H9 (cell line): ENCODE measurements at regions not wholly inside any gene's neighbourhood (a gene's known extent, or its start where the extent isn't known, plus 50 kb on each side); places are given as distances from the start of the nearest gene placed in this dataset.
A peak's percentile ranks its signal among the peaks of the same experiment; 100 is the strongest.

ENCODE experiments used
- DNase-seq: peaks from one replicate; pipeline ENCODE4 v3.0.0-alpha.2; 2017
- H2AFZ ChIP-seq: one replicate; pipeline ENCODE4 v1.6.1; 2013; ENCODE audit warnings: mild to moderate bottlenecking, low read length, control low read depth, moderate library complexity
- H2AK5ac ChIP-seq: 2 replicates; pipeline ENCODE4 v1.6.1; 2013; ENCODE audit warnings: low read length, control low read depth, mixed read lengths; ENCODE audit not compliant: insufficient read length
- H2BK120ac ChIP-seq: one replicate; pipeline ENCODE4 v1.6.1; 2013; ENCODE audit warnings: low read depth, mild to moderate bottlenecking, low read length, control low read depth, inconsistent platforms; ENCODE audit not compliant: poor library complexity, severe bottlenecking
- H2BK12ac ChIP-seq: 2 replicates; pipeline ENCODE4 v1.6.1; 2013; ENCODE audit warnings: low read length, control low read depth, mixed read lengths, low read depth; ENCODE audit not compliant: insufficient read length
- H2BK15ac ChIP-seq: 2 replicates; pipeline ENCODE4 v1.6.1; 2013; ENCODE audit warnings: low read depth, low read length, control low read depth
- H2BK20ac ChIP-seq: one replicate; pipeline ENCODE4 v1.6.1; 2013; ENCODE audit warnings: low read depth, mild to moderate bottlenecking, low read length, control low read depth, inconsistent platforms; ENCODE audit not compliant: poor library complexity, severe bottlenecking
- H2BK5ac ChIP-seq: 2 replicates; pipeline ENCODE4 v1.6.1; 2013; ENCODE audit warnings: low read length, control low read depth, mixed read lengths; ENCODE audit not compliant: insufficient read length
- H3K14ac ChIP-seq: 2 replicates; pipeline ENCODE4 v1.6.1; 2013; ENCODE audit warnings: low read length, control low read depth; ENCODE audit not compliant: insufficient read depth
- H3K18ac ChIP-seq: 2 replicates; pipeline ENCODE4 v1.6.1; 2013; ENCODE audit warnings: low read depth, mild to moderate bottlenecking, mixed read lengths, low read length, control low read depth; ENCODE audit not compliant: insufficient read length
- H3K23ac ChIP-seq: 2 replicates; pipeline ENCODE4 v1.6.1; 2013; ENCODE audit warnings: low read length, control low read depth, mixed read lengths, low read depth; ENCODE audit not compliant: insufficient read length
- H3K23me2 ChIP-seq: 2 replicates; pipeline ENCODE4 v1.6.1; 2013; ENCODE audit warnings: low read depth, mild to moderate bottlenecking, mixed read lengths, low read length, control low read depth; ENCODE audit not compliant: insufficient read length, poor library complexity, severe bottlenecking
- H3K27ac ChIP-seq: 2 replicates; pipeline ENCODE4 v1.5.1; 2013; ENCODE audit warnings: low read length, control low read depth, mixed read lengths, low read depth; ENCODE audit not compliant: insufficient read length
- H3K27me3 ChIP-seq: 2 replicates; pipeline ENCODE4 v1.6.1; 2013; ENCODE audit warnings: low read length, control low read depth, inconsistent platforms; ENCODE audit not compliant: insufficient read depth
- H3K4ac ChIP-seq: 2 replicates; pipeline ENCODE4 v1.6.1; 2013; ENCODE audit warnings: low read depth, mild to moderate bottlenecking, control low read depth, inconsistent platforms, low read length, moderate library complexity
- H3K4me1 ChIP-seq: 2 replicates; pipeline ENCODE4 v1.6.1; 2013; ENCODE audit warnings: low read length, control low read depth, inconsistent platforms; ENCODE audit not compliant: insufficient read depth
- H3K4me2 ChIP-seq: 2 replicates; pipeline ENCODE4 v1.6.1; 2013; ENCODE audit warnings: low read length, control low read depth, mixed read lengths; ENCODE audit not compliant: insufficient read length, insufficient read depth
- H3K56ac ChIP-seq: 2 replicates; pipeline ENCODE4 v1.6.1; 2013; ENCODE audit warnings: low read depth, mild to moderate bottlenecking, mixed read lengths, low read length, control low read depth; ENCODE audit not compliant: insufficient read length
- H3K79me1 ChIP-seq: 2 replicates; pipeline ENCODE4 v1.6.1; 2013; ENCODE audit warnings: low read depth, mild to moderate bottlenecking, moderate library complexity, low read length, control low read depth, inconsistent platforms; ENCODE audit not compliant: insufficient read depth, poor library complexity, severe bottlenecking
- H3K79me2 ChIP-seq: 2 replicates; pipeline ENCODE4 v1.6.1; 2013; ENCODE audit warnings: low read length, control low read depth, inconsistent platforms; ENCODE audit not compliant: insufficient read depth
- H3K9ac ChIP-seq: 2 replicates; pipeline ENCODE4 v1.6.1; 2013; ENCODE audit warnings: low read length, control low read depth, mixed read lengths; ENCODE audit not compliant: insufficient read length; ENCODE audit errors: extremely low read depth
- H3K9me3 ChIP-seq: one replicate; pipeline ENCODE4 v1.6.1; 2013; ENCODE audit warnings: low read depth, low read length, inconsistent platforms; ENCODE audit not compliant: control insufficient read depth
- H3T11ph ChIP-seq: one replicate; pipeline ENCODE4 v1.6.1; 2013; ENCODE audit warnings: mild to moderate bottlenecking, low read length, control low read depth, inconsistent platforms
- H4K20me1 ChIP-seq: one replicate; pipeline ENCODE4 v1.6.1; 2013; ENCODE audit not compliant: control insufficient read depth, insufficient read length, insufficient read depth
- H4K5ac ChIP-seq: 2 replicates; pipeline ENCODE4 v1.6.1; 2013; ENCODE audit warnings: low read depth, mild to moderate bottlenecking, mixed read lengths, low read length, control low read depth; ENCODE audit not compliant: insufficient read length
- H4K8ac ChIP-seq: replicated peaks from 2 replicates; pipeline ENCODE4 v1.6.1; 2013; ENCODE audit warnings: low read length, control low read depth, mixed read lengths, low read depth; ENCODE audit not compliant: insufficient read length
- H4K91ac ChIP-seq: 2 replicates; pipeline ENCODE4 v1.6.1; 2013; ENCODE audit warnings: low read depth, mild to moderate bottlenecking, moderate library complexity, mixed read lengths, low read length, control low read depth; ENCODE audit not compliant: insufficient read length
- H3K27ac Mint-ChIP-seq, 3 experiments: 2 replicates in 2 of 3; 3 replicates in 1 of 3; pipeline ENCODE4 v1.8.0; 2020 to 2021; ENCODE audit warnings: mixed read lengths in 3 of 3, mild to moderate bottlenecking in 1 of 3, moderate library complexity in 1 of 3
- H3K27me3 Mint-ChIP-seq: 2 replicates; pipeline ENCODE4 v1.8.0; 2021; ENCODE audit warnings: low read depth, mild to moderate bottlenecking, moderate library complexity, mixed read lengths
- H3K36me3 Mint-ChIP-seq, 3 experiments: 2 replicates in 2 of 3; 3 replicates in 1 of 3; pipeline ENCODE4 v1.8.0; 2020 to 2021; ENCODE audit warnings: low read depth in 3 of 3, mixed read lengths in 3 of 3; ENCODE audit not compliant: insufficient read depth in 1 of 3
- H3K4me1 Mint-ChIP-seq, 2 experiments: 2 replicates each; pipeline ENCODE4 v1.8.0; 2020; ENCODE audit warnings: mixed read lengths in 2 of 2
- H3K4me3 Mint-ChIP-seq, 2 experiments: 2 replicates in 1 of 2; 3 replicates in 1 of 2; pipeline ENCODE4 v1.8.0; 2020 to 2021; ENCODE audit warnings: mild to moderate bottlenecking in 2 of 2, mixed read lengths in 2 of 2, moderate library complexity in 1 of 2
- H3K9me3 Mint-ChIP-seq, 2 experiments: 2 replicates in 1 of 2; 3 replicates in 1 of 2; pipeline ENCODE4 v1.8.0; 2020; ENCODE audit warnings: mild to moderate bottlenecking in 2 of 2, mixed read lengths in 2 of 2, moderate library complexity in 1 of 2
- WGBS: extraction: QIAGEN DNeasy Blood & Tissue Kit; methylation state at CpG from one replicate; pipeline ENCODE4 v1.1.7; 2013; ENCODE audit warnings: missing lambda C conversion rate, low lambda C conversion rate, mixed read lengths; ENCODE audit not compliant: insufficient read length; ENCODE audit errors: extremely low coverage; 5-methylcytosine and 5-hydroxymethylcytosine counted together
- TF ChIP-seq, protein P1 (sequence below): fragments of 200-600 bp; sonication (generic); conservative IDR thresholded peaks from 3 replicates; pipeline ENCODE4 v1.8.0; 2021; ENCODE audit warnings: antibody characterized with exemption, mild to moderate bottlenecking

DNA sequence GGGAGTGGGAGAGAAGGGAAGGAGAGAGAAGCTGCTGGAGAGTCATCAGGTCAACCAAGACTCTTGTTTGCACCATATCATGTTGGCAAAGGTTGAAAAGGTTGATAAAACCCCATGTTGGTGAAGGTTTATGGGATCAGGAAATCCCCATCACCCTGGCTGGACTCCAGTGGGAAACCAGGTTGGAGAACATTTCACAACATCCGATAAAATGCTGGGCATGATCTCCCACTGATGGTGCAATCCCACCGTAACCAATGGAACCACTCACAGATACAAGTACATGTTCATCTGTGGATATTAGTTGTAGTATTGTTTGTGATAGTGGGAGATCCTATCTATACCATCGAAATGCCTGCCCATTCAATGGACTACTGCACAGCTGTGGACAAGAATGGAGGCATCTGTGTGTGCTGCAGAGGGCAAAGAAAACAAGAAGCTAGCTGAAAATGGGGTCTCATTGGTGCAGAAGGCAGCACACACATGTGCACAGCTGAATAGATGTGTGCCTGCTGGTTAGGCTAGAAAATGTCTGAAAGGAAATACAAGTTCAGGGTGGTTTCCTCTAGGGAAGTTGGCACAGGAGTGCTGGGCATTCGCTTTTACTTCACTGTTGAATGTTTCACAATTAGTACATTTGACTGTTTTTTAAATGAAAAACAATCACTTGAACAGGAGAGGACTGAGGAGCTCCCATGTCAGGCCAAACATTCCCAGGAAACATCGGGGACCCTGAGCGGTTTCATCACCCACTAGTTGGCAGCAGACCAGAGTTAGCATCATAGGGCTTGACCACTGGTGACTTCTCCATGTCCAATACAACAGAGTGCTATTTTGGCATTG lies 80.4 kb upstream of the MGMT start:
- no CpG with 5 or more reads among the region's 6 CpGs for WGBS
- H3K27me3 Mint-ChIP-seq = no peaks in the 10 kb centered on the region; the same call in none of the 2 replicates
- no peaks in the 10 kb centered on the region for H3K36me3 Mint-ChIP-seq
- Histone ChIP-seq H3K79me2 (no peaks in the 10 kb centered on the region), H3K4me2 (no peak overlapping the region), H4K5ac (no peak overlapping the region), H3K27me3 (no peaks in the 10 kb centered on the region), H2BK5ac (no peak overlapping the region), H3K23me2 (no peaks in the 10 kb centered on the region), H2BK12ac (no peak overlapping the region), H2BK120ac (no peak overlapping the region), H3K4me1 (no peaks in the 10 kb centered on the region), H2BK15ac (no peak overlapping the region), H3K18ac (no peak overlapping the region), H4K91ac (no peak overlapping the region), H3K23ac (no peak overlapping the region), H3K56ac (no peak overlapping the region), H4K20me1 (no peaks in the 10 kb centered on the region), H3K79me1 (no peaks in the 10 kb centered on the region), H2BK20ac (no peak overlapping the region), H3T11ph (no peak overlapping the region), H2AFZ (no peak overlapping the region), H3K9me3 (no peaks in the 10 kb centered on the region), H3K9ac (no peak overlapping the region), H3K14ac (no peak overlapping the region), H3K27ac (no peak overlapping the region), H4K8ac (no peak overlapping the region), H2AK5ac (no peak overlapping the region), H3K4ac (no peak overlapping the region)
- no peak overlapping the region for H3K4me3 Mint-ChIP-seq
- TF ChIP-seq, protein P1, sequence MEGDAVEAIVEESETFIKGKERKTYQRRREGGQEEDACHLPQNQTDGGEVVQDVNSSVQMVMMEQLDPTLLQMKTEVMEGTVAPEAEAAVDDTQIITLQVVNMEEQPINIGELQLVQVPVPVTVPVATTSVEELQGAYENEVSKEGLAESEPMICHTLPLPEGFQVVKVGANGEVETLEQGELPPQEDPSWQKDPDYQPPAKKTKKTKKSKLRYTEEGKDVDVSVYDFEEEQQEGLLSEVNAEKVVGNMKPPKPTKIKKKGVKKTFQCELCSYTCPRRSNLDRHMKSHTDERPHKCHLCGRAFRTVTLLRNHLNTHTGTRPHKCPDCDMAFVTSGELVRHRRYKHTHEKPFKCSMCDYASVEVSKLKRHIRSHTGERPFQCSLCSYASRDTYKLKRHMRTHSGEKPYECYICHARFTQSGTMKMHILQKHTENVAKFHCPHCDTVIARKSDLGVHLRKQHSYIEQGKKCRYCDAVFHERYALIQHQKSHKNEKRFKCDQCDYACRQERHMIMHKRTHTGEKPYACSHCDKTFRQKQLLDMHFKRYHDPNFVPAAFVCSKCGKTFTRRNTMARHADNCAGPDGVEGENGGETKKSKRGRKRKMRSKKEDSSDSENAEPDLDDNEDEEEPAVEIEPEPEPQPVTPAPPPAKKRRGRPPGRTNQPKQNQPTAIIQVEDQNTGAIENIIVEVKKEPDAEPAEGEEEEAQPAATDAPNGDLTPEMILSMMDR = no peak
- DNase-seq = no peak
- H3K4me1 Mint-ChIP-seq = peaks cover 2 to 6% of the 10 kb centered on the region in 2 experiments; a peak in 2 of 4 replicates
- peaks cover 0 to 2% of the 10 kb centered on the region in 2 experiments; a peak in 1 of 5 replicates for H3K9me3 Mint-ChIP-seq
- peak overlapping the region in 1 of 3 experiments; percentile 65; a peak in 1 of 7 replicates for H3K27ac Mint-ChIP-seq
